Spleen (tissue), 7 donors: ENCODE measurements at regions not wholly inside any gene's neighbourhood (a gene's known extent, or its start where the extent isn't known, plus 50 kb on each side); places are given as distances from the start of the nearest gene placed in this dataset.

Experiments
- POLR2A ChIP-seq, 3 donors: fragments of 450-650 bp; IDR thresholded peaks; one replicate each; pipeline ENCODE4 v1.5.1; 2017; ENCODE audit warnings: antibody characterized with exemption in 3 of 3, mild to moderate bottlenecking in 1 of 3
- TF ChIP-seq, protein P1 (sequence below), 11 experiments: fragments of 200-600 bp in 7 of 11; fragments of 450-650 bp in 4 of 11; sonication (generic) in 4 of 11; IDR thresholded peaks in 8 of 11; conservative IDR thresholded peaks in 3 of 11; 1 replicate in 7 of 11; 2 replicates in 4 of 11; pipeline versions ENCODE4 v1.4.0 to v1.8.0; 2016 to 2021; ENCODE audit warnings: antibody characterized with exemption in 11 of 11, inconsistent platforms in 4 of 11, mild to moderate bottlenecking in 1 of 11
- donor health status: DM: no; HTN: no; CAD: no; lungs with moderate emphysema.
- donor health status: DM: no; HTN: no; CAD: no.
- donor health status: DM: no; HTN: no; CAD: no.

DNA sequence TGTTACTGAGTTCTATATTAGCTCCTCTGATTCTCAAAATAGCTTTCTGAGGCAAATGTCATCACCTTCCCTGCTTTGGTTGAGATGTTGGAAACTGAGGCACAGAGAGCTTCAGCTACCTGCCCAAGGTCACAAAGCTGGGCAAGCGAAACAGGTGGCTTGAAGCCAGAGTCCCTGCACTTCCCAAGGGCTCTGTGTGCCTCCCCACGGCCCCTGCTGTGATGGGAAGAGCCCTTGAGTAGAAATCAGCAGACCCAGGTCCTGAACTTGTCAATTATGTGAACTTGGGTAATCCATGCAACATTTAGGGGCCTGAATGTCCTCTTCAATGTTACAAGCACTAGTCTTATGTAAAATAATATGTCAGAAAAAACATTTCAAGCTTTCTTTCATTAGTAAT lies 327.3 kb upstream of the PODXL start:
- TF ChIP-seq, protein P1, sequence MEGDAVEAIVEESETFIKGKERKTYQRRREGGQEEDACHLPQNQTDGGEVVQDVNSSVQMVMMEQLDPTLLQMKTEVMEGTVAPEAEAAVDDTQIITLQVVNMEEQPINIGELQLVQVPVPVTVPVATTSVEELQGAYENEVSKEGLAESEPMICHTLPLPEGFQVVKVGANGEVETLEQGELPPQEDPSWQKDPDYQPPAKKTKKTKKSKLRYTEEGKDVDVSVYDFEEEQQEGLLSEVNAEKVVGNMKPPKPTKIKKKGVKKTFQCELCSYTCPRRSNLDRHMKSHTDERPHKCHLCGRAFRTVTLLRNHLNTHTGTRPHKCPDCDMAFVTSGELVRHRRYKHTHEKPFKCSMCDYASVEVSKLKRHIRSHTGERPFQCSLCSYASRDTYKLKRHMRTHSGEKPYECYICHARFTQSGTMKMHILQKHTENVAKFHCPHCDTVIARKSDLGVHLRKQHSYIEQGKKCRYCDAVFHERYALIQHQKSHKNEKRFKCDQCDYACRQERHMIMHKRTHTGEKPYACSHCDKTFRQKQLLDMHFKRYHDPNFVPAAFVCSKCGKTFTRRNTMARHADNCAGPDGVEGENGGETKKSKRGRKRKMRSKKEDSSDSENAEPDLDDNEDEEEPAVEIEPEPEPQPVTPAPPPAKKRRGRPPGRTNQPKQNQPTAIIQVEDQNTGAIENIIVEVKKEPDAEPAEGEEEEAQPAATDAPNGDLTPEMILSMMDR (IDR thresholded peaks at IDR 0.05 in 8 of 11, conservative IDR thresholded peaks at IDR 0.05 in 3 of 11): no peak
- TF ChIP-seq POLR2A (IDR thresholded peaks at IDR 0.05): no peak
